SHP77 (cell line): ENCODE measurements at regions not wholly inside any gene's neighbourhood (a gene's known extent, or its start where the extent isn't known, plus 50 kb on each side); places are given as distances from the start of the nearest gene placed in this dataset.
A peak's percentile ranks its signal among the peaks of the same experiment; 100 is the strongest.
"Not testable (repeated sequence)": the region's sequence is repeated elsewhere in the genome, so short reads cannot be mapped to it uniquely, and the experiment has no call there.

ENCODE experiments used
- DNase-seq, 2 experiments: peaks; one replicate each; lab custom pipeline; 2025; lab: John Stamatoyannopoulos, UW

GRCh38 chr12:3367750-3368444 lies 123.1 kb upstream of the PRMT8 start:
- no peak for DNase-seq

GRCh38 chr12:3371018-3371417 lies 120.0 kb upstream of the PRMT8 start:
- peak; percentile 33 to 43 for DNase-seq

GRCh38 chr12:3375326-3375725 lies 115.7 kb upstream of the PRMT8 start:
- no peak for DNase-seq

GRCh38 chr12:3376779-3377455 lies 114.1 kb upstream of the PRMT8 start:
- DNase-seq, result no peak

GRCh38 chr12:3378655-3379054 lies 112.3 kb upstream of the PRMT8 start:
- no peak for DNase-seq

GRCh38 chr12:3379079-3379478 lies 111.9 kb upstream of the PRMT8 start:
- DNase-seq, result no peak

GRCh38 chr12:3380200-3381043 lies 110.6 kb upstream of the PRMT8 start:
- DNase-seq, result no peak

GRCh38 chr12:3381059-3382047 lies 109.7 kb upstream of the PRMT8 start:
- DNase-seq, result no peak

GRCh38 chr12:3389986-3390385 lies 101.0 kb upstream of the PRMT8 start:
- no peak for DNase-seq

GRCh38 chr12:3397596-3397995 lies 93.4 kb upstream of the PRMT8 start:
- DNase-seq, result not testable (repeated sequence)

GRCh38 chr12:3398196-3398789 lies 92.7 kb upstream of the PRMT8 start:
- DNase-seq, result no peak

GRCh38 chr12:3405821-3406220 lies 85.2 kb upstream of the PRMT8 start:
- no peak for DNase-seq

- DNase-seq, result no peak
Observed at GRCh38 chr12:3407723-3408122, 83.3 kb upstream of the PRMT8 start.

- no peak for DNase-seq
Observed at GRCh38 chr12:3409662-3410061, 81.3 kb upstream of the PRMT8 start.

GRCh38 chr12:3416159-3416558 lies 74.8 kb upstream of the PRMT8 start:
- no peak for DNase-seq

- no peak for DNase-seq
Observed at GRCh38 chr12:3416670-3417069, 74.3 kb upstream of the PRMT8 start.

GRCh38 chr12:3417113-3417512 lies 73.9 kb upstream of the PRMT8 start:
- DNase-seq, result no peak

- DNase-seq, result no peak
Observed at GRCh38 chr12:3417937-3418462, 73.0 kb upstream of the PRMT8 start.

- DNase-seq, result no peak
Observed at GRCh38 chr12:3418609-3419390, 72.2 kb upstream of the PRMT8 start.

GRCh38 chr12:3419558-3419957 lies 71.4 kb upstream of the PRMT8 start:
- DNase-seq, result no peak
